ENCODE measurements at regions not wholly inside any gene's neighbourhood (a gene's known extent, or its start where the extent isn't known, plus 50 kb on each side); places are given as distances from the start of the nearest gene placed in this dataset.

GRCh38 chr9:79163544-79163943 lies 408.2 kb upstream of the TLE4 start:
- DNase-seq (ENCODE audit: low spot score): no peak

GRCh38 chr9:79164406-79164805 lies 407.4 kb upstream of the TLE4 start:
- no peak for DNase-seq (ENCODE audit: low spot score)

- DNase-seq (ENCODE audit: low spot score): no peak
These were observed 406.6 kb upstream of the TLE4 start for GRCh38 chr9:79165020-79165780.

- no peak for DNase-seq (ENCODE audit: low spot score)
These were observed 405.8 kb upstream of the TLE4 start for GRCh38 chr9:79166005-79166404.

- no peak for DNase-seq (ENCODE audit: low spot score)
These were observed 401.1 kb upstream of the TLE4 start for GRCh38 chr9:79170643-79171042.

GRCh38 chr9:79173932-79174331 lies 397.8 kb upstream of the TLE4 start:
- DNase-seq (ENCODE audit: low spot score): no peak

- no peak for DNase-seq (ENCODE audit: low spot score)
These were observed 395.6 kb upstream of the TLE4 start for GRCh38 chr9:79176014-79176697.

GRCh38 chr9:79184831-79185230 lies 386.9 kb upstream of the TLE4 start:
- no peak for DNase-seq (ENCODE audit: low spot score)

- DNase-seq (ENCODE audit: low spot score): no peak
These were observed 385.9 kb upstream of the TLE4 start for GRCh38 chr9:79185866-79186265.

GRCh38 chr9:79189511-79189924 lies 382.2 kb upstream of the TLE4 start:
- DNase-seq (ENCODE audit: low spot score): peak; percentile 1

GRCh38 chr9:79193001-79193400 lies 378.8 kb upstream of the TLE4 start:
- no peak for DNase-seq (ENCODE audit: low spot score)

GRCh38 chr9:79193501-79194223 lies 378.1 kb upstream of the TLE4 start:
- no peak for DNase-seq (ENCODE audit: low spot score)

GRCh38 chr9:79195879-79196278 lies 375.9 kb upstream of the TLE4 start:
- no peak for DNase-seq (ENCODE audit: low spot score)

GRCh38 chr9:79196606-79197005 lies 375.2 kb upstream of the TLE4 start:
- no peak for DNase-seq (ENCODE audit: low spot score)

GRCh38 chr9:79200336-79200735 lies 371.4 kb upstream of the TLE4 start:
- no peak for DNase-seq (ENCODE audit: low spot score)

GRCh38 chr9:79201636-79202035 lies 370.1 kb upstream of the TLE4 start:
- no peak for DNase-seq (ENCODE audit: low spot score)

- DNase-seq (ENCODE audit: low spot score): no peak
These were observed 362.9 kb upstream of the TLE4 start for GRCh38 chr9:79208791-79209396.

- DNase-seq (ENCODE audit: low spot score): no peak
These were observed 361.1 kb upstream of the TLE4 start for GRCh38 chr9:79210541-79211243.

- no peak for DNase-seq (ENCODE audit: low spot score)
These were observed 358.2 kb upstream of the TLE4 start for GRCh38 chr9:79213417-79214125.

- no peak for DNase-seq (ENCODE audit: low spot score)
These were observed 355.9 kb upstream of the TLE4 start for GRCh38 chr9:79215821-79216220.

GRCh38 chr9:79220251-79220650 lies 351.5 kb upstream of the TLE4 start:
- DNase-seq (ENCODE audit: low spot score): no peak
